GM12891 (cell line): ENCODE measurements at regions not wholly inside any gene's neighbourhood (a gene's known extent, or its start where the extent isn't known, plus 50 kb on each side); places are given as distances from the start of the nearest gene placed in this dataset.

Experiments
- DNase-seq: peaks from one replicate; pipeline ENCODE4 v3.0.0; 2011; ENCODE audit warnings: low spot score; ENCODE audit not compliant: insufficient read length
- FAIRE-seq: peaks from 2 replicates; lab custom pipeline; 2011; peaks lifted over from hg19 to GRCh38; lab: Jason Lieb, UNC
- PAX5 ChIP-seq: IDR thresholded peaks from 2 replicates; pipeline ENCODE4 v1.6.1; 2011; ENCODE audit warnings: low read length, moderate library complexity, mild to moderate bottlenecking; ENCODE audit not compliant: insufficient read depth, severe bottlenecking
- POLR2A ChIP-seq: IDR thresholded peaks from 2 replicates; pipeline ENCODE4 v1.6.1; 2011; ENCODE audit warnings: low read depth, low read length, control low read depth
- POLR2AphosphoS5 ChIP-seq: IDR thresholded peaks from 2 replicates; pipeline ENCODE4 v1.6.1; 2011; ENCODE audit warnings: low read depth, low read length, control low read depth
- POU2F2 ChIP-seq: IDR thresholded peaks from 2 replicates; pipeline ENCODE4 v1.6.1; 2011; ENCODE audit warnings: low read depth, mild to moderate bottlenecking, control low read depth, low read length, moderate library complexity
- SPI1 ChIP-seq: IDR thresholded peaks from 2 replicates; pipeline ENCODE4 v1.6.1; 2011; ENCODE audit warnings: low read depth, low read length, control low read depth
- TAF1 ChIP-seq: IDR thresholded peaks from 2 replicates; pipeline ENCODE4 v1.6.1; 2011; ENCODE audit warnings: low read depth, low read length, control low read depth

- TF ChIP-seq SPI1: no peak
- TF ChIP-seq PAX5: no peak
- no peak for TF ChIP-seq POLR2AphosphoS5
- no peak for TF ChIP-seq TAF1
- no peak for TF ChIP-seq POLR2A
- no peak for TF ChIP-seq POU2F2
- no peak for DNase-seq
- FAIRE-seq: no peak
These were observed 291.7 kb downstream of the RMST start for GRCh38 chr12:97754306-97754705.

- TF ChIP-seq POLR2A (no peak), SPI1 (no peak), POU2F2 (no peak), PAX5 (no peak), TAF1 (no peak), POLR2AphosphoS5 (no peak)
- DNase-seq: no peak
- FAIRE-seq: no peak
These were observed 293.6 kb downstream of the RMST start for GRCh38 chr12:97756066-97756666.

- no peak for FAIRE-seq
These were observed 294.1 kb downstream of the RMST start for GRCh38 chr12:97756741-97757140.

GRCh38 chr12:97757481-97758193 is 295.0 kb downstream of the RMST start:
- TF ChIP-seq SPI1: no peak
- no peak for TF ChIP-seq POLR2AphosphoS5
- no peak for TF ChIP-seq POU2F2
- TF ChIP-seq PAX5: no peak
- no peak for TF ChIP-seq POLR2A
- no peak for TF ChIP-seq TAF1
- FAIRE-seq (no peak), DNase-seq (no peak)

More at GRCh38 chr12:97756741-97757140, 294.1 kb downstream of the RMST start:
- TF ChIP-seq SPI1 (no peak), TAF1 (no peak), POU2F2 (no peak), PAX5 (no peak), POLR2A (no peak), POLR2AphosphoS5 (no peak)
- DNase-seq: no peak

- no peak for TF ChIP-seq TAF1
- TF ChIP-seq POLR2A: no peak
- TF ChIP-seq SPI1: peak; percentile 16; the same call in 1 of the 2 replicates
- TF ChIP-seq POU2F2: no peak
- no peak for TF ChIP-seq POLR2AphosphoS5
- no peak for DNase-seq
- no peak for FAIRE-seq
These were observed 295.5 kb downstream of the RMST start for GRCh38 chr12:97758194-97758501.

- FAIRE-seq (no peak), DNase-seq (no peak)
- no peak for TF ChIP-seq SPI1
- TF ChIP-seq POLR2A: no peak
- no peak for TF ChIP-seq TAF1
- TF ChIP-seq POLR2AphosphoS5: no peak
- no peak for TF ChIP-seq POU2F2
- TF ChIP-seq PAX5: no peak
These were observed 296.0 kb downstream of the RMST start for GRCh38 chr12:97758586-97758985.

GRCh38 chr12:97760601-97761000 is 298.0 kb downstream of the RMST start:
- DNase-seq: no peak
- no peak for TF ChIP-seq POLR2AphosphoS5
- TF ChIP-seq POU2F2: no peak
- TF ChIP-seq TAF1: no peak
- no peak for TF ChIP-seq PAX5
- no peak for TF ChIP-seq SPI1
- no peak for FAIRE-seq

GRCh38 chr12:97763113-97763512 is 300.5 kb downstream of the RMST start:
- TF ChIP-seq POLR2A (no peak), PAX5 (no peak), POU2F2 (no peak), TAF1 (no peak), SPI1 (no peak), POLR2AphosphoS5 (no peak)
- no peak for DNase-seq
- FAIRE-seq: no peak

- FAIRE-seq: no peak
- no peak for TF ChIP-seq POU2F2
- no peak for TF ChIP-seq SPI1
- no peak for TF ChIP-seq POLR2A
- no peak for TF ChIP-seq TAF1
- no peak for TF ChIP-seq POLR2AphosphoS5
- no peak for TF ChIP-seq PAX5
- DNase-seq: no peak
These were observed 302.1 kb downstream of the RMST start for GRCh38 chr12:97764700-97765099.

- TF ChIP-seq POU2F2 (no peak), SPI1 (no peak), POLR2AphosphoS5 (no peak), TAF1 (no peak), POLR2A (no peak)
- FAIRE-seq (no peak), DNase-seq (no peak)
These were observed 304.7 kb downstream of the RMST start for GRCh38 chr12:97767347-97767746.

- FAIRE-seq: no peak
- DNase-seq: no peak
- TF ChIP-seq TAF1 (no peak), PAX5 (no peak), POLR2AphosphoS5 (no peak), POLR2A (no peak), POU2F2 (no peak), SPI1 (no peak)
These were observed 315.5 kb downstream of the RMST start for GRCh38 chr12:97778111-97778510.
